LNCAP (cell line): ENCODE measurements at regions not wholly inside any gene's neighbourhood (a gene's known extent, or its start where the extent isn't known, plus 50 kb on each side); places are given as distances from the start of the nearest gene placed in this dataset.

Experiments
- CTCF ChIP-seq: fragments of 450-650 bp; IDR thresholded peaks from 2 replicates; pipeline ENCODE4 v1.5.1; 2017; ENCODE audit warnings: mild to moderate bottlenecking

DNA sequence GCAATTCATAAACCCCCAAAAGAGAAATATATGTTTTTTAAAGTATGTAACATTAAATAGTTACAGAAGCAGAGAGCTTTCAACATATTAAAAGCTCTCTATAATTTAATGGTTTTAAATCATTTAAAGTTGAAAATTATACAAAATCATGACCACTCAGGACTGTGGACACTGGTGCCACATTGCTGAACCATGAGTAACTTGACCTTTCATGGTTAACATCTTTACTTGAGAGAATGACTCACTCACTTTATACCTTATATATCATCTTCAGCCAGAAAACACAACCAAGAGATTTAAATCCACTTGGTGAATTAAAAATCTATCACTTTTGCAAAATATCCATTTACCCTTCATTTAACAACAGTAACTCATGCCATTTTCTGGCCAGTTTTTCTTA is 584.3 kb upstream of the SMIM31 start:
- TF ChIP-seq CTCF: no peak

DNA sequence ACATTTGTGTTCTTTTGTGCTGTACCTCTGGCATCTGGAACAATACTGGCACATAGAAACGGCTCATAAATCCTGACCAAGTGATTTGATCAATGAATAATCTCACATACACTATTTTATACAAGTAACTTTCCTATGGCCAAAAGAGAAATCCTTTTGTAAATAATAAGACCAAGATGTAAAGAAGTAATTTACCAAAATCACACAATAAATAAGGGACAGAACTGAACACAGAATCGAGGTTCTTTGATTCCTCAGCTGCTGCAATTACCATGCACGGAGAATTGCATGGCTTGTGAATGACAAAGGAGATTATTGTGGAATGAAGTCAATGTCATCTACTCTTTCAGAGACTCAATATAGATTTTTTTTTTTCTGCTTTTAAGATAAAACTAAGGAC is 576.8 kb upstream of the SMIM31 start:
- TF ChIP-seq CTCF: no peak

- no peak for TF ChIP-seq CTCF
Measured at GRCh38 chr4:164177753-164178152, 576.2 kb upstream of the SMIM31 start.

GRCh38 chr4:164188236-164188635 is 565.7 kb upstream of the SMIM31 start:
- TF ChIP-seq CTCF: no peak

DNA sequence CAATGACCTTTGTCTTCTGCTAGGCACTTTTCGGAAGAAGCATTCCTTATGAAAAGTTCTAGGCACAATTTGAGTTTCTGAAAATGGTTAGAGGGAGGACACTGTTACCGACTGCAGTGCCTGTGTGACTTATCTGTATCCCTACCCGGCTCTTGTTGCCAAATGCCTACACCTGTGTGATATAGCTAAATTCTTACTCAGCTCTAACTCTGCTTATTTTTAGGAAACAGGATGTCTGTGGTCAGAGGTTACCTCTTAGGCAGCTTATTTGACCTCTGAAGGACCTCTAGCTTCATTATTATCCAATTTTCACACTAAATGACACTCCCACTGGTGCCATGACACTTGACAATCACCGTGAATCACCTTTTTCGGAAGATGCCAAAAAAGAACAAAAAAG is 561.1 kb upstream of the SMIM31 start:
- TF ChIP-seq CTCF: no peak

GRCh38 chr4:164193676-164194075 is 560.3 kb upstream of the SMIM31 start:
- no peak for TF ChIP-seq CTCF

DNA sequence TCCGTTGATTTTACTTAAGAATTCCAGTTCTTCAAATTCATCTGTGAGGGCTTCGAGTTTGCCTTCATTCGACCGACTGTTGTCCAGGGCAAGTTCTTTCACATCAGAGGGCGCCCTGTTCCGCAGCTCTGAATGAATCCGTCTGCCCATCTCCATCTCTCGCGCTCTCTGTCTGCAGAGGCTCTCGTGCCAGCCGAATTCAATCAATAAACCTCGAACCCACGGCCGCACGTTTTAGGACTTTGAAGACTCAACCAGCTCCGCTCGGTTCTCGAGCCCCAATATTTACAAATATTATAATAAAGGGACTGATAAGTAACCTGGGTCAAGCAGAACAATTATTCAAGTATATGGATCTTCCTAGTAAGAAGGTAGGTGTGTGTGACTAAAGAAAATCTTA is 556.4 kb upstream of the SMIM31 start:
- TF ChIP-seq CTCF: no peak

DNA sequence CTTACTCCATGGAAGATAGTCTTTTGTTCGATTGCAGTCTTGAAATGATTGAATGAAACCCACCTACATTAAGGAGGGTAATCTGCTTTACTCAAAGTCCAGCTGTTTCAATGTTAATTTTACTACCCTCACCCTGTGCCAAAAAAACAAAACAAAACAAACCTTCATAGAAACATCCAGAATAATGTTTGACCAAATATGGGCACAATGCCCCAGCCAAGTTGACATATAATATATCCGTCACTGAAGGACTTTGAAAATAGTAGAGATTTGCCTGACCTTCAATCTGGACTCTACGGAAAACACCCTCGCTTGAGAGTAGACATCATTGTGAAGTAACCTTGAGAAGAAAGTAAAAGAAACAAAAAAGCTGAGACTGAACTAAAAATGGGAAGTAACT is 550.5 kb upstream of the SMIM31 start:
- TF ChIP-seq CTCF: no peak
